ENCODE measurements at regions not wholly inside any gene's neighbourhood (a gene's known extent, or its start where the extent isn't known, plus 50 kb on each side); places are given as distances from the start of the nearest gene placed in this dataset.

DNA sequence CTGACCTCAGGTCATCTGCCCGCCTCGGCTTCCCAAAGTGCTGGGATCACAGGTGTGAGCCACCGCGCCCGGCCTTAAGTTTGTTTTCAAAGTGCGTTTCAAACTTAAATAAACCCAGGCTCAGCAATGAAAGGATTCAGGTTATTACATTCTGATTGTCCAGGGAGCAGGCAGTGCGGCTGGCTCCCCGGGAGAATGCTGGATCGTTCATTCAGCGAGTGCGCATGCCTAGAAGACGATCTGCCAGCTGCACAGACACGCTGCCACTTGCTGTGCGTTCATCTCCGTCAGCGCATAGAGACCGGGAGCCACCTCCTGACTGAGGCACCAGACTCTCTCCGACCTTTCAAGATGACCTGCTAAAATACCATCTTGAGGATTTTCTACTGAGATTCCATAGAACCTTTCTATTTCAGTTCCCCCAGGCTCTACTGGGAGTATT is 163.9 kb upstream of the ZNF217 start:
- POLR2A ChIA-PET (ENCODE audit: partially characterized antibody): no interaction called here
- CTCF ChIA-PET (ENCODE audit: partially characterized antibody): interaction anchor here (1.6 kb wide), 1 partner anchor 9 kb away, joined by 3 read pairs; no protein-coding TSS in a partner anchor
- Mint-ChIP-seq H3K4me3 (no peak overlapping the region), H3K36me3 (no peaks in the 10 kb centered on the region), H3K9me3 (no peaks in the 10 kb centered on the region), H3K27me3 (no peaks in the 10 kb centered on the region), H3K4me1 (peaks cover 30 to 45% (median 35%) of the 10 kb centered on the region in 4 donors), H3K27ac (peak overlapping the region in 4 of 7 donors; percentile 19 to 83 (median 22))
- Histone ChIP-seq H3K27me3 (ENCODE audit: insufficient read depth, low read length) (no peaks in the 10 kb centered on the region), H3K27ac (ENCODE audit: low read depth, low read length) (no peak overlapping the region), H3K4me3 (ENCODE audit: low read length in 2 of 2) (no peak overlapping the region), H3K36me3 (ENCODE audit: insufficient read depth, low read length) (no peaks in the 10 kb centered on the region), H3K9me3 (ENCODE audit: control insufficient read depth in 1 of 2, low read length in 2 of 2) (no peaks in the 10 kb centered on the region), H3K4me1 (ENCODE audit: insufficient read depth, low read length) (peaks cover 43% of the 10 kb centered on the region)
- intact Hi-C loops (cut with micrococcal nuclease): no loop called here
- no peak for DNase-seq

DNA sequence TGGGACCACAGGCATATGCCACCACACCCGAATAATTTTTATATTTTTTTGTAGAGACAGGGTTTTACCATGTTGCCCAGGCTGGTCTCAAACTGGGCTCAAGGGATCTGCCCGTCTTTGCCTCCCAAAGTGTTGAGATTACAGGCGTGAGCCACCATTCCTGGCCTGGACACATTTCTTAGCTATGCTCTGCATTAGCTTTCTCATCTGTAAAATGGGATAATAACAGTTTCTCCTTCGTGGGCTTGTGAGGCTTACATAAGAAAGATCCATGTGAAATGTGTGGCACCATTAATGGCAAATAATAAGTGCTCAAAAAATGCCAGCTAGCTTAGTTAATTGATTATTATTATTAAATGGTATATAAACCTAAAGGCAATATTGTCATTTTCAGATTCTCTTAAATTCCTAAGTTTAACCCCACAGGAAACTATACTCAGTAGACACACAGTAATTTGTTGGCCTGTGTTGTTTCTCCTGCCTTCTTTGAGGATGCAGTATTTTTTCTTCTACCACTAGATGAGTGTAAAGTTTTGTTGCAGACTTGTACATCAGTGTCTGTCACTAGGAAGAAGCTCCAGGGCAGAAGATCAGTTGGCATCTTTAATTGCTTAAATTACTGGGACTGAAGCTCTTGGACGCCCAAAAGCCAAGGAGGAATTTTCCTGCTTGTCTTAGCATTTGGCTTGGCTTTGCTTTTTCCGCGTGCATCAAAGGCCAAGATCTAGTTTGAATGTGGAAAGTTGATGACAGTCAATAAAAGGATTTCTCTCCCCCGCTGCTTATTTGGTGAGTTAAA is 162.3 kb upstream of the ZNF217 start:
- Histone ChIP-seq H3K36me3 (ENCODE audit: insufficient read depth, low read length) (no peaks in the 10 kb centered on the region), H3K9me3 (ENCODE audit: control insufficient read depth in 1 of 2, low read length in 2 of 2) (no peaks in the 10 kb centered on the region), H3K27ac (ENCODE audit: low read depth, low read length) (no peak overlapping the region), H3K4me3 (ENCODE audit: low read length in 2 of 2) (no peak overlapping the region), H3K4me1 (ENCODE audit: insufficient read depth, low read length) (peaks cover 59% of the 10 kb centered on the region), H3K27me3 (ENCODE audit: insufficient read depth, low read length) (no peaks in the 10 kb centered on the region)
- Mint-ChIP-seq H3K36me3 (no peaks in the 10 kb centered on the region), H3K4me1 (peaks cover 43 to 60% (median 49%) of the 10 kb centered on the region in 4 donors), H3K27ac (peak overlapping the region; percentile 46 to 95 (median 72)), H3K9me3 (no peaks in the 10 kb centered on the region), H3K4me3 (peak overlapping the region in 2 of 8 donors; percentile 8 to 63), H3K27me3 (no peaks in the 10 kb centered on the region)
- ChIA-PET POLR2A (ENCODE audit: partially characterized antibody) (interaction anchor here (0.8 to 2.8 kb wide), 7 partner anchors 9 to 162 kb away, joined by 3 to 12 read pairs (median 3); partner anchors contain the start of gene ZNF217), CTCF (ENCODE audit: partially characterized antibody) (interaction anchor here (0.9 to 1.5 kb wide), 5 partner anchors 13 to 160 kb away, joined by 3 to 5 read pairs (median 4); no protein-coding TSS in a partner anchor)
- no peak for DNase-seq
- intact Hi-C loops (cut with micrococcal nuclease): no loop called here

DNA sequence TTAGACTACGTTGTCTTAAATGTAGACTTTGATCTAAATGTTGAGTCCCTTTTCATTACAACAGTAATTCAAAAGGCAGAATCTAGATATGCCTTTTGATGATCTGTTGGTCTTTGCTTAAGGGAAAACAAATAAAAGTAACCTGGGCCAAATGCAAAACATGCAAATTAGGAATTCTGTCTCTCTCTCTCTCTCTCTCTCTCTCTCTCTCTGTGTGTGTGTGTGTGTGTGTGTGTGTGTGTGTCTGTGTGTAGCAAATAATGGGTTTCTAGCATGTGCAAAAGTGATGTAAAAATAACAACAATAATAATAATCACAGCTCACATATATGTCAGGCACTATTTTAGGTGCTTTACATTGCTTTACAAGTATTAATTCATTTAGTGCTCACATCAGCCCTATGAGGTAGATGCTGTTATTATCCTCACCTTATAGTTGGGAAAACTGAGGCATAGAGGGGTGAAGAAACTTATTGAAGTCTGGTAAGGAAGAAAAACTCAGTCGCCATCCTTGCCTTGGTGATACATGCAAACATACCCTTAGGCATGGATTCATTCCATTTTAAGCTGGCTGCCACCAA is 160.3 kb upstream of the ZNF217 start:
- H3K4me1 ChIP-seq (ENCODE audit: insufficient read depth, low read length): peaks cover 67% of the 10 kb centered on the region

DNA sequence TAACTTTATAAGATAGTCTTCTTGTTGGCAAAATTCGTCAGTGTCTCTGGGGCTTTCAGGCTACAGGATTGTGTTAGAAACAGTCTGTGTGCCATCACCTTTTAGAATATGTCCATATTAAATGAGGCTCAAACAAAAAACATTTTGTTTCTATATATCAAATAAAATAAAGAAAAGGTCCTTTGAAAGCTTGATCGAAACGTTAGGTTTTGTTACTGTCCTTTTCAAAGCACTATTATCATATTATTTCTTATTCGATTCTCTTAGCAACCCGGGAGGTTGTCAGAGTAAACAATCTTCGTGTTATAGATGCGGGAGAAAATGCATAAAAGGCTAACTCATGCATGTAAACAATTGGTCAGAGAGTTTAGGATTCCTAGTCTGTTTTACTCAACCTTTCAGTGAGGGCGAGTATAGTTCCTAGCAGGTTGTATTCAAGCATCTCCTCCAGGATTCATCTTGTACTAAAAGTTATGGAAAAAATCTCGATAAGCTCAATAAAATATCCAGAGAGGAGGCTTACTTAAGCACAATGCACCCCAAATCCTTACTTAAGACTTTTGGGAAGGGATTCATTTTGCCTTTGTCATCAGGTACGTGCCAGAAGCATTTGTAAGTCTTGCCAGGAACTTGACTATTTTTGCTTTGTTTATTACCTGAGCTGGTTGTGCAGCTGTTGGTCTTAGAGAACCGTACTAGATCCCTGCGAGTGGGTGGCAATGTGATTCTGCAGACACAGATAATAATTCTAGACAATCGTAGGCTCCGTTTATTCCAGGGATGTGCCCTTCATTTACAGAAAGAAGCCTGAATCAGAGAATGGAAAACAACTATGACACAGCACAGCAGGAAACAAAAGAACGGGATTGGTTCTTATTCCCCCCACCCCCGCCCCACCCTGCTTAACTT is 159.6 kb upstream of the ZNF217 start:
- Mint-ChIP-seq H3K27me3 (no peaks in the 10 kb centered on the region), H3K36me3 (no peaks in the 10 kb centered on the region), H3K27ac (peak overlapping the region; percentile 90 to 98 (median 95)), H3K4me3 (peak overlapping the region in 4 of 8 donors; percentile 5 to 77 (median 37)), H3K9me3 (no peaks in the 10 kb centered on the region), H3K4me1 (peaks cover 53 to 77% (median 68%) of the 10 kb centered on the region in 4 donors)
- intact Hi-C loops (cut with micrococcal nuclease): loop anchor here (2.0 to 5.0 kb wide), 5 partner anchors 46 to 120 kb away; no protein-coding TSS in a partner anchor
- POLR2A ChIA-PET (ENCODE audit: partially characterized antibody): interaction anchor here (0.9 to 2.9 kb wide), 17 partner anchors 14 to 171 kb away, joined by 3 to 17 read pairs (median 5); partner anchors contain the start of gene ZNF217
- DNase-seq: no peak
- no peaks in the 10 kb centered on the region for H3K9me3 ChIP-seq (ENCODE audit: control insufficient read depth in 1 of 2, low read length in 2 of 2)
- CTCF ChIA-PET (ENCODE audit: partially characterized antibody): interaction anchor here (0.8 to 1.5 kb wide), 6 partner anchors 17 to 186 kb away, joined by 3 to 5 read pairs (median 3); no protein-coding TSS in a partner anchor
- peaks cover 71% of the 10 kb centered on the region for H3K4me1 ChIP-seq (ENCODE audit: insufficient read depth, low read length)
- H3K36me3 ChIP-seq (ENCODE audit: insufficient read depth, low read length): no peaks in the 10 kb centered on the region
- no peaks in the 10 kb centered on the region for H3K27me3 ChIP-seq (ENCODE audit: insufficient read depth, low read length)
- no peak overlapping the region for H3K27ac ChIP-seq (ENCODE audit: low read depth, low read length)
- no peak overlapping the region for H3K4me3 ChIP-seq (ENCODE audit: low read length in 2 of 2)

More for the DNA sequence above, 160.3 kb upstream of the ZNF217 start:
- Histone ChIP-seq H3K9me3 (ENCODE audit: control insufficient read depth in 1 of 2, low read length in 2 of 2) (no peaks in the 10 kb centered on the region), H3K4me3 (ENCODE audit: low read length in 2 of 2) (no peak overlapping the region), H3K27me3 (ENCODE audit: insufficient read depth, low read length) (no peaks in the 10 kb centered on the region), H3K36me3 (ENCODE audit: insufficient read depth, low read length) (no peaks in the 10 kb centered on the region), H3K27ac (ENCODE audit: low read depth, low read length) (no peak overlapping the region)
- DNase-seq: no peak
- Mint-ChIP-seq H3K4me1 (peaks cover 49 to 74% (median 61%) of the 10 kb centered on the region in 4 donors), H3K27me3 (no peaks in the 10 kb centered on the region), H3K4me3 (peak overlapping the region in 6 of 8 donors; percentile 42 to 89 (median 67)), H3K36me3 (no peaks in the 10 kb centered on the region), H3K27ac (peak overlapping the region; percentile 90 to 95 (median 92)), H3K9me3 (no peaks in the 10 kb centered on the region)
- ChIA-PET POLR2A (ENCODE audit: partially characterized antibody) (interaction anchor here (0.7 to 2.9 kb wide), 17 partner anchors 14 to 174 kb away, joined by 3 to 14 read pairs (median 5); partner anchors contain the start of gene ZNF217), CTCF (ENCODE audit: partially characterized antibody) (interaction anchor here (0.9 to 1.5 kb wide), 10 partner anchors 13 to 186 kb away, joined by 3 to 5 read pairs (median 3); no protein-coding TSS in a partner anchor)
- intact Hi-C loops (cut with micrococcal nuclease): loop anchor here (2.0 to 5.0 kb wide), 5 partner anchors 47 to 119 kb away; no protein-coding TSS in a partner anchor

DNA sequence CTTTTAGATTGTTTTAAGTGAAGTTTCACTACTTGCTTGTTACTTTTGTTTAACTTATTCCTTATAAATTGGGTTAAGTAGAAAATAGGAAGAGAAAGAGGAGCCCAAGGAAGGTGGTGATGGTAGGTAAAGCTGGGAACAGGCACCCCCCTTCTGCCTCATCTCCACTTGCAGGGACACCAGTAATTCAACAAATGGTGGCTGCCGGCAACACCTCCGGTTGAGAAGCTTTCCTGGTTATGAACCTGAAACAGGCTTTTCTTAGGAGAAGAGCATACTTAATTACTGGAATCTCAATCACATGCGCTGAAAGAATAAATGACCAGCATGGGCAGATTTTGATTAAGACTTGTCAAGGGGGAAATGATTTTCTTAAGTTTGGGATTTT is 158.9 kb upstream of the ZNF217 start:
- no peaks in the 10 kb centered on the region for H3K9me3 ChIP-seq (ENCODE audit: control insufficient read depth in 1 of 2, low read length in 2 of 2)
- peak overlapping the region; percentile 55 for H3K27ac ChIP-seq (ENCODE audit: low read depth, low read length)
- Mint-ChIP-seq H3K27me3 (no peaks in the 10 kb centered on the region), H3K27ac (peak overlapping the region; percentile 90 to 98 (median 95)), H3K4me1 (peaks cover 53 to 78% (median 68%) of the 10 kb centered on the region in 4 donors), H3K9me3 (no peaks in the 10 kb centered on the region), H3K4me3 (peak overlapping the region in 5 of 8 donors; percentile 21 to 77 (median 53)), H3K36me3 (no peaks in the 10 kb centered on the region)
- H3K36me3 ChIP-seq (ENCODE audit: insufficient read depth, low read length): no peaks in the 10 kb centered on the region
- intact Hi-C loops (cut with micrococcal nuclease): loop anchor here (2.0 to 5.0 kb wide), 5 partner anchors 45 to 120 kb away; no protein-coding TSS in a partner anchor
- H3K4me3 ChIP-seq (ENCODE audit: low read length in 2 of 2): no peak overlapping the region
- no peaks in the 10 kb centered on the region for H3K27me3 ChIP-seq (ENCODE audit: insufficient read depth, low read length)
- H3K4me1 ChIP-seq (ENCODE audit: insufficient read depth, low read length): peaks cover 71% of the 10 kb centered on the region
- no peak for DNase-seq
- POLR2A ChIA-PET (ENCODE audit: partially characterized antibody): interaction anchor here (0.9 to 2.9 kb wide), 10 partner anchors 13 to 171 kb away, joined by 3 to 17 read pairs (median 6); partner anchors contain the start of gene ZNF217
- CTCF ChIA-PET (ENCODE audit: partially characterized antibody): interaction anchor here (0.8 to 1.5 kb wide), 5 partner anchors 16 to 187 kb away, joined by 3 to 5 read pairs (median 3); no protein-coding TSS in a partner anchor

DNA sequence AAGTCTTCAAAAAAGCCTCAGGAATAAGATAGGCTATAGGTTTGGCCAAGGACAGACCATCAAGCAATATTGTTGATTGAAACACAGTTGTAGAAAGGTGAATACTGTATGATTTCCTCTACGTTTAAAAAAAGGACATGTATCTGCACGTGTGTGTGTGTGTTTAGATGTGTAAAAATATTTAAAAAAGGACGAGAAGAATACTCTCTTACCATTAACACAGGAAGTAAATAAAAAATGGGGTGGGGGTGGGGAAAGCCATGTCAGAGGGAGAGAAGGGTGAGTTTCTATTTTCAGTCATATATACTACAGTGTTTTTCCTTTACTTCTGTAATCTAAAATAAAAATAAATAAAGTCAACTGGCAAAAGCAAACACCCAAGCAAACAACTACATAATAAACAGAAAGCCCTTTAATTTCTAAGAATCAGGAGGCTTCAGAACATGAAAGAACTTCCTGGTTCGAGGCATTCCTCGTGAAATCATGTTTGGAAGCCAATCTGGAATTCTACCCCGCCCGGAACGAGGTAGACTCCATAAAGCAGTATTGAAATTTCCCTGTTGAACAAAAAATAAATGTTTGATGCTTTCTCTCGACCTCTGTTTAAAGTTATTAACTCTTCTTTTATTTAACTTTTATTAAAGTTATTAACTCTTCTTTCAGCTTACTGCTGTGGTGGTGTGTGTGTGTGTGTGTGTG is 158.1 kb upstream of the ZNF217 start:
- intact Hi-C loops (cut with micrococcal nuclease): loop anchor here (1.0 to 5.0 kb wide), 7 partner anchors 44 to 173 kb away; no protein-coding TSS in a partner anchor
- Histone ChIP-seq H3K36me3 (ENCODE audit: insufficient read depth, low read length) (no peaks in the 10 kb centered on the region), H3K4me3 (ENCODE audit: low read length in 2 of 2) (no peak overlapping the region), H3K4me1 (ENCODE audit: insufficient read depth, low read length) (peaks cover 71% of the 10 kb centered on the region), H3K27me3 (ENCODE audit: insufficient read depth, low read length) (no peaks in the 10 kb centered on the region), H3K9me3 (ENCODE audit: control insufficient read depth in 1 of 2, low read length in 2 of 2) (no peaks in the 10 kb centered on the region), H3K27ac (ENCODE audit: low read depth, low read length) (peak overlapping the region; percentile 55)
- CTCF ChIA-PET (ENCODE audit: partially characterized antibody): interaction anchor here (0.7 to 1.5 kb wide), 6 partner anchors 11 to 188 kb away, joined by 3 to 5 read pairs (median 3); no protein-coding TSS in a partner anchor
- POLR2A ChIA-PET (ENCODE audit: partially characterized antibody): interaction anchor here (0.6 to 3.6 kb wide), 24 partner anchors 11 to 188 kb away, joined by 3 to 19 read pairs (median 5); partner anchors contain the start of gene ZNF217
- Mint-ChIP-seq H3K27ac (peak overlapping the region; percentile 86 to 98 (median 95)), H3K4me3 (peak overlapping the region in 7 of 8 donors; percentile 52 to 82 (median 76)), H3K9me3 (no peaks in the 10 kb centered on the region), H3K4me1 (peaks cover 53 to 78% (median 68%) of the 10 kb centered on the region in 4 donors), H3K36me3 (no peaks in the 10 kb centered on the region), H3K27me3 (no peaks in the 10 kb centered on the region)
- peak in 1 of 5 donors; percentile 35 for DNase-seq
